Central memory CD4-positive, alpha-beta T cell (primary cell): ENCODE measurements at regions not wholly inside any gene's neighbourhood (a gene's known extent, or its start where the extent isn't known, plus 50 kb on each side); places are given as distances from the start of the nearest gene placed in this dataset.
"Not testable (repeated sequence)": the region's sequence is repeated elsewhere in the genome, so short reads cannot be mapped to it uniquely, and the experiment has no call there.

ENCODE experiments used
- DNase-seq: peaks from one replicate; pipeline ENCODE4 v3.0.0; 2022

DNA sequence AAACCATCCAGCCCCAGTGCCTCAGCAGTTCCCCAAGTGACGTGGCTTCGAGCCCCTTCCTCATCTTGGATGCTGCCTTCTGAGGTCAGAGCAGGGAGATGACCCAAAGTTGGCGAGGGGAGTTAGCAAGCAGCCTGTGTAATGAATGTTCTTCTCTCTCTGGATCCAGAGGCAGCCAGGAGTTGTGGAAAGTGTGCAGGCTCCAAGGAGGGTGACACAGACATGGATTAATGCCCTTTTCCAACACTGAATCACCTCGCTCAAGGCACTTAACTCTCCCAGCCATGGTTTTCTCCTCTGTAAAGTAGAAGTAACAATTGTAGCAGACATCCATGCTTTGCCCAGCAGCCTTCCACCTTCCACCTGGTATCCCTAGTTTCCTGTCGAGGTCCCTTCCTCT is 64.6 kb upstream of the HAND1 start:
- DNase-seq: no peak

DNA sequence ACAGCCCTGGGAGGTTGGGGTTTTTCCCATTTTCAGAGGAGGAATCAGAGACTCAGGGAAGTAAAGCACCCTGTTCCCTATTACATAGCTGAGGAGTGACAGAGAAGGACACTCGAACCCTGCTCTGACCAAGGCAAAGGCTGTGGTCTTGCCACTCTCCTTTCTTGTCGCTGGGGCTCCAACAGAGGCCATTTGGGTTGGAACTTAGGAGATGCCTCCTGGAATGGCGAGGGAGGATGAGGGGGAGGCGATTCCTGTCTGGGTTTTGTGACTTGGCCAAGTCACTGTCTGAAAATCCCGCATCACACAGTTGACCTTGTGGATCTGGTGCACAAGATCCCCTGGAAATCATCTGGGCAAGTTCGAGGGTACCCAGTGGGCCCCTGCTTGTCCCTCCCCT is 64.0 kb upstream of the HAND1 start:
- DNase-seq: no peak

- no peak for DNase-seq
These were observed 63.5 kb upstream of the HAND1 start for GRCh38 chr5:154541553-154541952.

DNA sequence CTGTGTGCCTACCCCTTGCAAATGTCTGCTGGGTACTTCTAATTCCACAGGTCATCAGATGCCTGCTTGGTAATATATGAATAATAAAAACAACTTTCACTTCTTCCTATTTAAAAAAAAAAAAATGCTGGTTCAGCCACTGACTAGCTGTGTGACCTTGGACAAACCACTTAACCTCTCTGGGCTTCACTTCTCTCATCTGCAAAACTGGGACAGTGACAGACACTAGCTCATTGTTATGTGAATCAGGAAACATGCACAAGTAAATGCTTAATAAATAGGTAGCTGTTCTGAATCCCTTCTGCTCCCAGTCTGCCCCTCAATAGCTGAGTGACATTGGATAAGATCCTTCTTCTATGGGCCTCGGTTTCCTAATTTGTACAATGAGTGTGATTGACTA is 62.6 kb upstream of the HAND1 start:
- DNase-seq: no peak

- no peak for DNase-seq
These were observed 60.5 kb upstream of the HAND1 start for GRCh38 chr5:154538492-154538891.

DNA sequence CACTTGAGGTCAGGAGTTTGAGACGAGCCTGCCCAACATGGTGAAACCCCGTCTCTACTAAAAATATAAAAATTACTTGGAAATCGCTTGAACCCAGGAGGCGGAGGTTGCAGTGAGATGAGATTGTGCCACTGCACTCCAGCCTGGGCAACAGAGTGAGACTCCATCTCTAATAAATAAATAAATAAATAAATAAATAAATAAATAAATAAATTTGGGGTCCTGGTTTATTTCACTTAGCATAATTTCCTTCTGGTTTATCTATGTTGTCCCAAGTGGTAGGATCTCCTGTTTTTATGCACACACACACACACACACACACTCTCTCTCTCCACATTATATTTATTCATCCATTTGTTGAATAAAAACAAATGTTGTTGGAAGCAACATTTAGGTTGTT is 58.4 kb upstream of the HAND1 start:
- not testable (repeated sequence) for DNase-seq

- no peak for DNase-seq
These were observed 57.5 kb upstream of the HAND1 start for GRCh38 chr5:154535535-154535934.

DNA sequence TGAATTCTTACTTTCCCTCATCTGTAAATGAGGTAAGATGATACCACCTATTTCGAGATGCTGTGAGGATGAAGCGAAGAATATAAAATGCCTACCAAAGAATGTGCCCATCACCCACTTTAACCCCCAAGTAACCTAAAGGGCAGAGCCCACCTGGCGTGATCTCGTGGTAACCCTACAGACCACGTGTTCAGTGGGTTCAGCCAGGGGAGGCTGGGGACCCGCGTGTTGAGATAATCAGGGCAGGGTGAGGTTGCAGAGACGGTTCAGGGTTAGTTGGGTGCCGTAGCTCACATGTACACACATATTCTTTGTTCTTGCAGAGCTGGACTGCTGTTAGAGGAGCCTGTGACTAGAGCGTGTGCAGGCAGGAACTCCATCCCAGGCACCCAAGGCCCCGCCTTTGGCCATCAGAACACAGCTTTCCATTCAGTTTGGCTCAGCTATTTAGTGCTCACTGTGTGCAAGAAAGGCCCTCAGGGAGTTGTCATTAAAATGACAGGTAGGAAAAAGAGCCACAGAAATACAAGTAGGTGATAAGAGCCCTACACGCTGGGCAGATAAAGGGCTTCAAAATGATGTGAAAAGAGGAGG is 56.5 kb upstream of the HAND1 start:
- DNase-seq: no peak

- DNase-seq: no peak
These were observed 51.3 kb upstream of the HAND1 start for GRCh38 chr5:154529282-154529681.

DNA sequence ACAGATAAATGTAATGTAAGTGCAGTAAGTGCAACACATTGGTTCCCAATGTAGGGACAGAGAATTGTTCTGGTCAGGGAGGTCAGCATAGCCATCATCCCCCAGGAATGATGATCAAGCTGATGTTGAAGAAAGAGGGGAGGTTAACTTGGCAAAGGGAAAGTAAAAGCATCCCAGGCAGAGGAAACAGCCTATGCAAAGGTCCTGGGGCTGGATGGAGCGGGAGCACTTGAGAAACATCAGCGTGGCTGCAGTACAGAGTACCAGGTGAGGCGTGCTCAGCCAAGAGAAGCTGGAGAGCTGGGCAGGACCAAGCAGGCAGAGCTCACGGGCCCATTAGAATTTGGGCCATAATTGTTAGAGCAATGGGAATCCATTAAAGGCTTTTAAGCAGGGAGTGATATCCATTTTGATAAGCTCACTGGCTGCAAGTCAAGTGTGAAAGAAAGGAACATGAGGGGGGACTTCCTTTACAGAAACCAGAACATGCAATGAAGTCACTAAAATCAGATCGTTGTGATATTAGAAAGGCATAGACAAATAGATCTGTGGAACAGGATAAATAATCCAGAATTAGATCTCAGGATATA is 50.1 kb upstream of the HAND1 start:
- DNase-seq: no peak
